Smooth muscle cell (in vitro differentiated cells): ENCODE measurements at regions not wholly inside any gene's neighbourhood (a gene's known extent, or its start where the extent isn't known, plus 50 kb on each side); places are given as distances from the start of the nearest gene placed in this dataset.

ENCODE experiments used
- DNase-seq: peaks from one replicate; lab custom pipeline; 2025; ENCODE audit not compliant: unreplicated experiment; lab: John Stamatoyannopoulos, UW
- H2AFZ ChIP-seq: fragments of 200-600 bp; sonication (generic); 2 replicates; pipeline ENCODE4 v1.6.0; 2016; ENCODE audit warnings: antibody characterized with exemption, low read depth, mild to moderate bottlenecking
- H3F3A ChIP-seq: fragments of 200-600 bp; sonication (generic); 2 replicates; pipeline ENCODE4 v1.6.0; 2017; ENCODE audit warnings: antibody characterized with exemption, low read depth
- H3K27ac ChIP-seq: fragments of 200-600 bp; sonication (generic); 2 replicates; pipeline ENCODE4 v1.5.1; 2016; ENCODE audit warnings: low read depth, mild to moderate bottlenecking
- H3K27me3 ChIP-seq: fragments of 200-600 bp; sonication (generic); 2 replicates; pipeline ENCODE4 v1.6.1; 2016; ENCODE audit warnings: low read depth, mild to moderate bottlenecking
- H3K36me3 ChIP-seq: fragments of 200-600 bp; sonication (generic); 2 replicates; pipeline ENCODE4 v1.5.1; 2016; ENCODE audit warnings: low read depth
- H3K4me1 ChIP-seq: fragments of 200-600 bp; sonication (generic); 2 replicates; pipeline ENCODE4 v1.5.1; 2016; ENCODE audit warnings: low read depth
- H3K4me2 ChIP-seq: fragments of 200-600 bp; sonication (generic); 2 replicates; pipeline ENCODE4 v1.6.0; 2016; ENCODE audit warnings: mild to moderate bottlenecking
- H3K4me3 ChIP-seq: fragments of 200-600 bp; sonication (generic); 2 replicates; pipeline ENCODE4 v1.5.1; 2016; ENCODE audit warnings: mild to moderate bottlenecking
- H3K79me2 ChIP-seq: fragments of 200-600 bp; sonication (generic); 2 replicates; pipeline ENCODE4 v1.6.0; 2016; ENCODE audit warnings: low read depth, mild to moderate bottlenecking
- H3K9ac ChIP-seq: fragments of 200-600 bp; sonication (generic); 2 replicates; pipeline ENCODE4 v1.6.0; 2016; ENCODE audit warnings: low read depth
- H3K9me3 ChIP-seq: fragments of 200-600 bp; sonication (generic); replicated peaks from 2 replicates; pipeline ENCODE4 v1.5.1; 2016; ENCODE audit warnings: low read depth
- H4K20me1 ChIP-seq: fragments of 200-600 bp; sonication (generic); 2 replicates; pipeline ENCODE4 v1.6.0; 2016; ENCODE audit warnings: low read depth
- WGBS: methylation state at CpG from one replicate; pipeline ENCODE4 v1.1.7; 2016; ENCODE audit warnings: low lambda C conversion rate; 5-methylcytosine and 5-hydroxymethylcytosine counted together
- TF ChIP-seq, protein P1 (sequence below): fragments of 200-600 bp; sonication (generic); IDR thresholded peaks from 2 replicates; pipeline ENCODE4 v1.5.1; 2017; ENCODE audit warnings: borderline replicate concordance, mild to moderate bottlenecking, antibody characterized with exemption; ENCODE audit not compliant: insufficient read depth, poor library complexity, severe bottlenecking

DNA sequence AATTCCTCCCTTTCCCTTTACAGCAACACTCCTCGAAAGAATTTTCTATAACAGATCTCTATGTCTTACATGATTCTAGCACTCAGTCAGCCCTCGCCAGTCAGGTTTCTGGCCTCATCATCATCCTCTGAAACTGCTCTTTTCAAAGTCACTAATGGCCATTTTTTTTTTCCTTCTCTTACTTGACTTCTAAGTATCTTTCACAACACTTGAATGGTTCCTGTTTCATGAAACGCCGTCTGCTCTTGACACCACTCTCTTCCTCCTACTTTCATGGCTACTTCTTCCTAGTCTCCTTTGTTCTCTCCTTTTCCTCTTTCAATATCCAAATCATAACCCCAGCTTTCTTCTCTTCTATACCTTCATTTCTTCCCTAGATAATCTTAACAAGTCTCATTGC, 100.5 kb upstream of the NRP1 start:
- Histone ChIP-seq H3K4me1 (no peaks in the 10 kb centered on the region), H3K27me3 (no peaks in the 10 kb centered on the region), H3K36me3 (no peaks in the 10 kb centered on the region), H2AFZ (peak overlapping the region; percentile 20), H3K4me2 (no peak overlapping the region), H3F3A (no peaks in the 10 kb centered on the region), H3K9ac (no peak overlapping the region), H3K79me2 (no peaks in the 10 kb centered on the region), H4K20me1 (no peaks in the 10 kb centered on the region), H3K9me3 (no peaks in the 10 kb centered on the region), H3K4me3 (no peak overlapping the region), H3K27ac (no peak overlapping the region)
- DNase-seq: no peak
- 86% methylated on average over 4 of the region's 4 CpGs for WGBS
- TF ChIP-seq, protein P1, sequence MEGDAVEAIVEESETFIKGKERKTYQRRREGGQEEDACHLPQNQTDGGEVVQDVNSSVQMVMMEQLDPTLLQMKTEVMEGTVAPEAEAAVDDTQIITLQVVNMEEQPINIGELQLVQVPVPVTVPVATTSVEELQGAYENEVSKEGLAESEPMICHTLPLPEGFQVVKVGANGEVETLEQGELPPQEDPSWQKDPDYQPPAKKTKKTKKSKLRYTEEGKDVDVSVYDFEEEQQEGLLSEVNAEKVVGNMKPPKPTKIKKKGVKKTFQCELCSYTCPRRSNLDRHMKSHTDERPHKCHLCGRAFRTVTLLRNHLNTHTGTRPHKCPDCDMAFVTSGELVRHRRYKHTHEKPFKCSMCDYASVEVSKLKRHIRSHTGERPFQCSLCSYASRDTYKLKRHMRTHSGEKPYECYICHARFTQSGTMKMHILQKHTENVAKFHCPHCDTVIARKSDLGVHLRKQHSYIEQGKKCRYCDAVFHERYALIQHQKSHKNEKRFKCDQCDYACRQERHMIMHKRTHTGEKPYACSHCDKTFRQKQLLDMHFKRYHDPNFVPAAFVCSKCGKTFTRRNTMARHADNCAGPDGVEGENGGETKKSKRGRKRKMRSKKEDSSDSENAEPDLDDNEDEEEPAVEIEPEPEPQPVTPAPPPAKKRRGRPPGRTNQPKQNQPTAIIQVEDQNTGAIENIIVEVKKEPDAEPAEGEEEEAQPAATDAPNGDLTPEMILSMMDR: no peak

DNA sequence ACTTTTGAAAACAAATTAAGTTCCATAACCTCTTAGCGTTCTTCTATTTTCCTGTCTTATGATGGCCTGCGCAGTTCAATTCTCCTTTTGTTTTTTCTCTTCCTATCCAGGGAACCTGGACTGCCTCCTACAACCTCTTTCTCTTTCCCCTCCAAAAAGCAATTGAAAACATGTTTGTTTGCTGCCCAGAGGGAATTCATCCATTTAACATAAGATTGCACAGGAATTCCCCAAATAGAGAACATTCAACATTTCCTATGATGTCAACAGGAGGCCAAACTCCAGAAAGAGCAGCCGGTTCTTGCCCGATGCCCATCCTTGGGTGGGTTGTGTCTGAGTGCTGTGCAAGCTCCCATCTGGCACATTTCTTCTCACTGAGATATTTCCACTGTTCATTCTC, 94.2 kb upstream of the NRP1 start:
- H3F3A ChIP-seq: no peaks in the 10 kb centered on the region
- no peak overlapping the region for H2AFZ ChIP-seq
- no peaks in the 10 kb centered on the region for H4K20me1 ChIP-seq
- no peak overlapping the region for H3K4me3 ChIP-seq
- H3K79me2 ChIP-seq: no peaks in the 10 kb centered on the region
- H3K27me3 ChIP-seq: no peaks in the 10 kb centered on the region
- WGBS: 94% methylated on average over 4 of the region's 4 CpGs
- no peaks in the 10 kb centered on the region for H3K4me1 ChIP-seq
- no peaks in the 10 kb centered on the region for H3K9me3 ChIP-seq
- no peak for DNase-seq
- H3K9ac ChIP-seq: no peak overlapping the region
- TF ChIP-seq, protein P1: no peak
- no peaks in the 10 kb centered on the region for H3K36me3 ChIP-seq
- H3K4me2 ChIP-seq: no peak overlapping the region
- no peak overlapping the region for H3K27ac ChIP-seq

DNA sequence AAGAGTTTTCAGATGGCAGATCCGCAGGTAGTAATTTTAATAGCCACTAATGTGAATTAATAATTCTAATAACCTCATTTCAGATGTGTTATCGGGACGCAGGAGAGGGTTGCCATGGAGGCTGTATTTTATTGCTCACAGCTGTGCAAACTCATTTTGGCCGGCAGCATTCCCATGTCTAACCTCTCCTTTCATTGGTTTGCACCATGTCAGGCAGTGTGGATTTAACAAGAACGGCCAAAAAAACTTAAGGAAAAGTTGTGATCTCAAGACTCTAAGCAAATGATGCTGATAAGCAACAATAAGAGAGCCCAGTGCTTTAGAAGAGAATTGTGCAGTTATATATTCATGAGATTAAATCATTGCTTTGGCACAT, 88.7 kb upstream of the NRP1 start:
- DNase-seq: no peak
- 89% methylated on average over 5 of the region's 5 CpGs for WGBS

More for the DNA sequence above, 88.7 kb upstream of the NRP1 start:
- no peaks in the 10 kb centered on the region for H3K27me3 ChIP-seq
- no peaks in the 10 kb centered on the region for H3K79me2 ChIP-seq
- H3K27ac ChIP-seq: no peak overlapping the region
- no peak overlapping the region for H3K4me3 ChIP-seq
- H3K9me3 ChIP-seq: no peaks in the 10 kb centered on the region
- TF ChIP-seq, protein P1: no peak
- H3F3A ChIP-seq: no peaks in the 10 kb centered on the region
- H2AFZ ChIP-seq: no peak overlapping the region
- no peaks in the 10 kb centered on the region for H3K36me3 ChIP-seq
- peaks cover 5% of the 10 kb centered on the region for H3K4me1 ChIP-seq
- H3K9ac ChIP-seq: no peak overlapping the region
- H4K20me1 ChIP-seq: no peaks in the 10 kb centered on the region
- no peak overlapping the region for H3K4me2 ChIP-seq
